G401.6 (cell line): ENCODE measurements at regions not wholly inside any gene's neighbourhood (a gene's known extent, or its start where the extent isn't known, plus 50 kb on each side); places are given as distances from the start of the nearest gene placed in this dataset.
A peak's percentile ranks its signal among the peaks of the same experiment; 100 is the strongest.
"Not testable (repeated sequence)": the region's sequence is repeated elsewhere in the genome, so short reads cannot be mapped to it uniquely, and the experiment has no call there.

Experiments used
- FAIRE-seq: peaks from 2 replicates; lab custom pipeline; 2012; peaks lifted over from hg19 to GRCh38; lab: Jason Lieb, UNC

DNA sequence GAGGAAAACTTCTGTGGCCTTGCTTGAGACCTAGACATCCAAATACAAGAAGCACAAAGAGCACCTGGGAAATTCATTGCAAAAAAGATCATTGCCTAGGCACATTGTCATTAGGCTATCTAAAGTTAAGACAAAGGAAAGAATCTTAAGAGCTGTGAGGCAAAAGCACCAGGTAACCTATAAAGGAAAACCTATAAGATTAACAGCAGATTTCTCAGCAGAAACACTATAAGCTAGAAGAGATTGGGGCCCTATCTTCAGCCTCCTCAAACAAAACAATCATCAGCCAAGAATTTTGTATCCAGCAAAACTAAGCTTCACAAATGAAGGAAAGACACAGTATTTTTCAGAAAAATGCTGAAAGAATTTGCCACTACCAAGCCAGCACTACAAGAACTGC lies 1003.3 kb downstream of the XPNPEP1 start:
- not testable (repeated sequence) for FAIRE-seq

DNA sequence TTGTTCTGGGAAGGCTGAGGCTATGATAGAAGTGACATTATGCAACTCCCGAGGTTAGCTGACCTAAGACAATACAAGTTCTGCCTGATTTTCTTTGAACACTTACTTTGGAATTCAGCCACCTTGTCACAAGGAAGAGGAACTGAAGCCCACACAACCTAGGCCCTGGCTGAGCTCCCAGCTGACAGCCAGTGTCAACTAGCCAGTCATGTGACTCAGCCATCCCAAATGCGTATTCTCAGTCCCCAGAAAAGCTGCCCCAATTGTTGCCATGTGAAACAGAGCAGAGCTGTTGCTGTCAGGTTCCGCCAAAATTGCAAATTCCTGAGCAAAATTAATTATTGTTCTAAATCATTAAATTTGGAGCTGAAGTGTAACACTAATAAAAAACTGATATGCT lies 1010.0 kb downstream of the XPNPEP1 start:
- no peak for FAIRE-seq

DNA sequence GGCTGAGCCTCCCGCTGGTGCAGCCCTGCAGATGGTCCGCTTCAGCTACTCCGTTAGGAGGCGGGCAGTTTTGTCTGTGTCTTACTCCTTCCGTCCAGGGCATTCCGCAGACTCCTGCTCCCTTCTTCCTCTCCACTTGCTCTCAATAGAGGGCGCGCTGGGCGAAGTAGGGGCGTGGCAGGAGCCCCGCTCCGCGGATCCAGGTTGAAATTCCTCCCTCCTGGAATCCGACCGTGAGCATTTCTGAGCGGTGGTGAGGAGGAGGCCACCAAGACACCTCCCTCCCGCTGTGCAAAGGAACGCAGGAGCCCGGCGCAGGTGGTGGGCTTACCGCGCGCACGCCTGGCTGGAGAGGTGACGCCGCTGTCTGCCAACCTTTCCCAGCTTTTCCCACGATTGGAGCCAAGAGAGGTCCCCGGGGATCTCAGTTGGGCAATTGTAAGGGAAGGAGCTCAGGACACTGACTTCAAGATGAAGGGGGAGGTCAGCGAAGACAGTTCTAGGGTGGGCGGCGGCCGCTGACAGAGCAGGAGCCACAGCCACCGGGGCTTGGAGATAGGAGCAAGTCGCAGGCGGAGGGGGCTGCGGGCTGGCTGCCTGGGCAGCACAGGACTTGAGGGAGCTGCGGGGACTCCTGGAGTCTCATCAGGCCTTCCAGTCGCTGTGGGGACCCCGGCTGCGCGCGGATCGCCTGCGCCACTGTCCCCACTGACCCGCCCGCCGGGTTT lies 1011.3 kb downstream of the XPNPEP1 start:
- FAIRE-seq, result peak; percentile 28

DNA sequence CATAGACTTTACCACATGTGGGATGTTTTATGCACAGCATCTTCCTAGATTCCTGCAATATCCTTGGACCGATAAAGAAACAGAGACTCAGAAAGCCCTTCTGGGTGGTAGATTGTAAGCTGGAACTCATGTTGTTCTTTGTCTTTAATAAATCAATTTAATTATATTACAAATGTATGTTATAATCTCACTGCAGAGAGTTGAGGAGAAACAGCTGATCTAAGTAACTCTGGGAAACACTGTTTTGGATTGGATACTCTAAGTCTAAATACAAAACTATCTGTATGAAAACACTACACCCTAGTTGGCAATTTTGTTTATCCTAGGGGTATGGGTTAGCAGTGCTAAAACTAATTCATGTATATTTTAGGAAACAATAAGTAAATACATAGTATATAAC lies 1015.2 kb downstream of the XPNPEP1 start:
- no peak for FAIRE-seq

DNA sequence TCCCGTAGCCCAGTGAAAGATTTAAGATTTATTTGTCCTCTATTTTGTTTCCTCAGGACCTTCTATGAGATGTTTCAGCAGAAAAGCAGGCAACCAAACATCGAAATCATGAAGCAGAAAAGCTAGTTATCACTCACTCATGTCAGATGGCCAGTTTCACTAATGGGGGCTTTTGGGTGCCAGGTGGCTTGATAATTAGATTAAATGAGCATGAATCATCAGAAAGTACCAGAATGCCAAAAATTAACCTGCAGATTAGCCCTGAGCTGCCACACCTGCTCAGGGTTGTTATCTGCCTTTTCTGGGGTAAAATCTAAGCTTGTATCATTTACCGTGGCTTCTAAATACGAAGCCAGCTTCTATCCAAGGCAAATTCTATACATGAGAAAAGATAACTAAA lies 1017.5 kb downstream of the XPNPEP1 start:
- FAIRE-seq, result no peak

DNA sequence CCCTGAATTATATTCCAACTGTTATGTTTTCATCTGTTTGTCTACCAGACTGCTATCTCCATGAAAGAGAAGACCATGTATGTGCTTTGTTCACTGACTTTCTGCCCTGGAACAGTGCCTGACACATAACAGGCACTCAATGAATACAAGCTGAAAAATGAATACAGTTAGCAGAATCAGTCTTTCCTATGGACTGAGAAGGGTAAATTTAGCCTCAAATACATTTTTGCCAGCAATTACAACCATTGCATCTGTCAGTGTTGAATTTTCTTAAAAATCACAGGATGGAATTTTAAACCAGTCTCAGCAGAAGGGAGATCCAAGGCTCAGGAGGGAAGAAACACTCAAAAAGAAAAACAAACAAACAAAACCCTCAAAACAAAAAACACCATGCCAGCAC lies 1018.1 kb downstream of the XPNPEP1 start:
- no peak for FAIRE-seq

DNA sequence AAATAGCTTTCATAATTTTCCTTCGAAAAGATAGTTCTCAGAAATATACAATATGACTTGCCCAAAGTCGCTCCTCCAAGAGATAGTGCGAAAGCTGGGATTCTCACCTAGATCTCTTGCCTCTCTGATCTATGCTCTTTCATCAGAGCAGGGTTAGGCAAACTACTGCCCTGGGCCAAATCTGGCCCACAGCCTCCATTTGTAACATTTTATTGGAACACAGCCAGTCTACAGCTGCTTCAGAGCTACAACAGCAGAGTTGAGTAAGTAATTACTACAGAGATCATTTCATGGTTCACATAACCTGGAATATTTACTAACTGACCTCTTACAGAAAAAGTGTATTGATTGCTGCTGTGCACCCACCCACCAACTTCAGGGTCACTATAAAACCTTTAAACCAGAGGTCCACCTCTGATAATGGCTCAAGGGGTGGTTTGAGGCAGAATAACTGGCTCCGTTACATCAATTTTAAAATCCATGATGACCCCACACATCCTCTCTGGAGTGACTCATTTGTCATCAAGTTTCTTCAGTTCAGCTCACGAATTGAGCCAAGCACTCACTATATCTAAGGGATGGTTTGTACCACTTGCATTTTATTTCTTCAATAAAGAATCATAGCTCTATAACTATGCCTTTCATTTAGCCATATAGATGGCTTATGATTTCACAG lies 1019.0 kb downstream of the XPNPEP1 start:
- FAIRE-seq, result no peak

DNA sequence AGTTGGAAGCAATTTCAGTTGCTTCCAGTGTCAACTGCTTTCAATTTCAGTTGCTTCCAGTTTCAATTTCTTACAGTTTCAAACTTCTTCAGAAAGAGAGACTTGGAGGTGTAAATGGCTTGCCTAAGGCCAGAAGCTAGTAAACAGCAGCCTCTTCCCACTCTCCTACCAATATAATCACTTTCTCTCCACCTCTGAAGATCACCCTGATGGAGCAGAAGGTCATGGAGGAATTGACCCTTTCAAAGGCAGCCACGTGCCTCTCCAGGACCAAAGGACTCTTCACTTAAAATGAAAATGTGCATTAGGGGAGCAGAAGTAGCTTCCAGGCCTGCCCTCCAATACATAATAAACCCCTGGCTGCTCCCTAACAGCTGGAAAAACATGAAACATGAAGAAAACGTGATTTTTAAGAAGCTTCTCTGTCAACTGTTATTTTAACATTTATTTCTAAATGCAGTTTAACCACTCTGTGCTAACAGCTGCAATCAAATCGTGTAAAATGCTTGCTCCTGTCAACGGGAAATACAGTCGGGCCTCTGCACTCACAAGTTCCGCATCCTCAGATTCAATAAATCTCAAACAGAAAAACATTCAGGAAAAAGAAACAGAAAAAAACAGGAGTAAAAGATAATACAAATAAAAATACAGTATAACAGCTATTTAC lies 1020.6 kb downstream of the XPNPEP1 start:
- FAIRE-seq, result no peak

DNA sequence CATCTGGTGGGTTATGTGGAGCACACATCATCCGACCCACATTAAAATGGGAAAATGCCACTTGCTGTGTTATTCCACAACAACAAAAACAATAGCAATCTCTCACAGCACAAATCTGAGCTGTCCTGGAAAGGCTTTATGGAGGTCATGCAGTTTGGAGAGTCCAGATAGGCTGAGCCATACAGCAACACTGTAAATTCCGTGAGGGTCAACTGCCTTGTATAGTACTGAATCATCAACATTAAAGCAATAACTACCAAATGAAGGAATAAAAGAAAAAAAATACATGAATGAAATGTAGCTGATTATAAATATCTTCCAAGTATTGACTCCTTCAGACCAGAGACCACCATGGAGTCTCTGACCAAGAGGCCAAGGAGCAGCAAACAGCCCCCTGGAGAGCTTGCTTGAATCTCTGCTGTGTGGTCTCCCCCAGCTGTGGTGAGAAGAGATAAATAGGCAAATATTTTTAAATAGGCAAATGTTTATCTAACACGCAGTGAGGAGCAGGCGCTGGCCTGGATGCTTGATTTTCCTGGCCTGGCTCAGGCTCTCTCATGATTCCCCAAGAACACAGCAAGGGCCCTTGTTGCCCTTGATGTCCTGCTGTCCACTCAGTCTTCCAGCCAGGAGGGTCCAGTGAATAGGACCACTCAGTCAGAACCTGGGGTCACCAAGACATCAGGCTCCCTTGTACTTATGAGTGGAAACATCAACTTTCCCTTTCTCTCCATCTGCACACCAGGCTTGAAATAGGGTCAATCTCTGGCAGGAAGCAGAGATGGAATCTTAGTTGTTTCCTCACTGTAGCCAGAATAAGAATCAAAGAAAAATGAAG lies 1021.3 kb downstream of the XPNPEP1 start:
- FAIRE-seq, result no peak

DNA sequence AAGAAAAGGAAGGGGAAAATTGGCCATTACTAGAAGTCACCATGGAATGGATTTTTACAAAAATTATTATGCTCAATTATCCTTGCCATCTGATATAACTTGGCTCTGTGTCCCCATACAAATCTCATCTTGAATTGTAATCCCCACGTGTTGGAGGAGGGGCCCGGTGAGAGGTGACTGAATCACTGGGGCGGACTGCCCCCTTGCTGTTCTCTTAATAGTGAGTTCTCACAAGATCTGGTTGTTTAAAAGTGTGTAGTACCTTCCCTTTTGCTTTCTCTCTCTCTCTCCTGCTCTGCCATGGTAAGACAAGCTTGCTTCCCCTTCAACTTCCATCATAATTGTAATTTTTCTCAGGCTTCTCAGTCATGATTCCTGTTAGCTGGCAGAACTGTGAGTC lies 1023.6 kb downstream of the XPNPEP1 start:
- FAIRE-seq, result no peak

DNA sequence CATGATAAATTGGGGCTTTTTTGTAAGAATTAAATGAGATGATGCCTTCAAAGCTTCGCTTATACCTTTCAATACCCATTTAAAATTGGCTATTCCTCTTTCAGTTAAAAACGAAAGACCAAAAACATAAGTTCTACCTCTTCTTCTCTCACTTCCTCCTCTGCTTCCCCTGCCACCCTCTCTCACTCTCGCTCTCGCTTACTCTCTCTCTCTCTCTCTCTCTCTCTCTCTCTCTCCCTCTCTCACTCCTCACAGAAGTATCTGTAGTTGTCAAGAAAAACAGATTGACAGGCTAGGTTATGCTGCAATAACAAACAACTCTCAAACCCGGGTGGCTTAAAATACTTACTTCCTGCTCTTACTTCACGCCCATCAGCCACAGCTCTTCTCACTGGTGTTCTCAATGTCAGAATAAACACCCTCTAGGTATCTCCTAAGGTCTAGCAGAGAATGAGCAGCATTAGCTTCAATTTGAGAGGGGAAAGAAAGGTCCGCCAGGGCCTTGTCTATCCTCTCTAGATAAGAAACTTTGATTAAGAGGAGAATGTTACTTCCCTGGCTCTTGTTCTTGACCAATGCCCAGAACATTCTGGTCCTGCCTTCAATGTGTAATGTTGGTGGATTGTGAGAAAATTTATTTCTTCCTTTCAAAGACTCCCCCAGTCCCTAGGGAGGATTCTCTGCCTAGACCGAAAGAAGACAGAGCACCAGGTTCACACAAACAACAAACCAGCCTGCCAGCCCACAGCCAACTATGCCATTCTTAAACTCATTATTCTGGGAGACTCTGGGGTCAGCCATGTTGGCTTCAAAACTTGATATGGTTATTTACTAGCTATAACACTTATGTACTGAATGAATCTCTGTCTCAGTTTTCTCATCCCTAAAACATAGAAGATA lies 1028.7 kb downstream of the XPNPEP1 start:
- no peak for FAIRE-seq

DNA sequence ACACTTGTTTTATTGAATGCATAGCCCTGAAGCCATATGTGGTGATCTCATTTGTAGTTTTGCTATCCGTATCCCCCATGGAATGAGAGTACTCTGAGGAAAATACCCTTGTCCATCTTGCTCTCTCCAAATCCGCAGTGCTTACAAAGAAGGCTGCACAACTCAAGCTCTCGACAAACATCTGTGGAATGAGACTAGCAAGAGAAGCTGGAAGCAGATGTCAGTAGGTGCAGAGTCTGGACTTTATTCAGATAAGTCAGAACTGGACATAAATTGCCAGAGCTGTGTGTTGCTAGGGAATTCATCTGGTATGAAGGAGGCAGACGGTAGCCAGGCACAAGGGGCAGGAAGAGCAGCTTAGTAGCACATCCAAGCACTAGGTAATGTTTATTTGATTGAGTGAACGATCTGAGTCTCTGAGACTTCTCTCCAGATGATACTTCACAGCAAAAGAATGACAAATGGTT lies 1046.2 kb downstream of the XPNPEP1 start:
- FAIRE-seq, result no peak

DNA sequence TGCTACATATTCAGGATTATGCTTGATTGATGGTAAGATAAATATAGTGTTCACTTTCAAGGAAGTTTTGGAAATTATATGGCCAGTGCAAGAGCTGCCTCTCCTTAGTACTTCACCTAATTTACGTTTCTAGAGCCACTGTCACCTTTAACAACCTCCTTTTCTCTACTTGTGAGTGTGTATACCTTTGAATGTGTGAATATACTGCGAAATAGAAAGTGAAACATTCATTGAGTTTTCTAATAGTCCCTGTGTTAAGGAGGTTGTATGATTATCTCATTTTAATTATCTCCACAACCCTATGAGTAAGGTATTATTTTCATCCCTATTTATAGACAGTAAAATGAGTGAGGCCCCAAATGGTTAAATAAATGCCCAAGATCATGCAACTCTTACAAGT lies 1050.5 kb downstream of the XPNPEP1 start:
- no peak for FAIRE-seq

DNA sequence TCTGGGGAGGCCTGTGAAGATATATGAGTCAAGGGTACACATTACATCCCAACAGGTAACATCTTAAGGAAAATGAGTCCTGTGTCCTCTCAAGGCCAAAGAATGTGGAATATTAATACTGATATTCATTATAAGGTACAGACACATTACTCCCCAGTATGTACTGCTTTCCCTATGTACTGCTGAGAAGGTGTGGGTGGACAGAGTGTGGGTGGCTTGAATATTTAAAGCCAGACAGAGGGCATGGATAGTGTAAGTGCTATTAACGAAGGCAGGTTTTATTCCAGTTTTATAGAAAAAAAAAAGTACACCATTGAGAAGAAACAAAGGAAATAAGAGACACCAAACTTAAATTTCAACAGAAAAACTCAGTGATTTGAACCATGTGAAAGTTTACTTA lies 1054.4 kb downstream of the XPNPEP1 start:
- FAIRE-seq, result no peak

DNA sequence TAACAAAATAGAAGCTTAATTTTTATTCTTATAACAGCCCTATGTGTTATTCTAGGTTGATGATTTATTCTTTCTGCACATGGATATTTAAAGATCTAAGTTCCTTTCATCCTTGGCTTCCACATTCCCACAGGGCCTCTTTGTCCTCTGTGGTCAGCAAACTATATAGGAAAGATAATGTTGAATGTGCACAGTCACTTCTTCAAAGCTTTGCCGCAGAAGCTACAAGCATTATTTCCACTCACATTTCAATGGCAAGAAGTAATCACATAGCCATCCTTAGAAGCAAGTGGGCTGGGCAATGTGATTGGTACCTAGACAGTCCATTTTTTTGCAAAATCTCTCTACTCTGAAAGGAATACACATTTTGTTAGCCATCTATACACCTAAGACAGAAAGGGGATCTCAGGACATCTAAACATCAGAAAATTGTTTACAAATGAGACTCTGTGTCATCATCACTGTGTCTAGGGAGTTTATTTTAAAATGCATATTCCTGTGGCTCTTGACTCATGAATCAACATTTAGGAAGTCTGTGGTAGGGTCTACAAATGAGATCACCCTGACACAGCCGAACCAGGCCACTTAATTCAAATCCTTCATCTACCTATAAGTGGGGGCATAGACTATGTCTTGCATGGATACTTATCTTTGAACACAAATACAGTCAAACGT lies 1060.5 kb downstream of the XPNPEP1 start:
- FAIRE-seq, result no peak

DNA sequence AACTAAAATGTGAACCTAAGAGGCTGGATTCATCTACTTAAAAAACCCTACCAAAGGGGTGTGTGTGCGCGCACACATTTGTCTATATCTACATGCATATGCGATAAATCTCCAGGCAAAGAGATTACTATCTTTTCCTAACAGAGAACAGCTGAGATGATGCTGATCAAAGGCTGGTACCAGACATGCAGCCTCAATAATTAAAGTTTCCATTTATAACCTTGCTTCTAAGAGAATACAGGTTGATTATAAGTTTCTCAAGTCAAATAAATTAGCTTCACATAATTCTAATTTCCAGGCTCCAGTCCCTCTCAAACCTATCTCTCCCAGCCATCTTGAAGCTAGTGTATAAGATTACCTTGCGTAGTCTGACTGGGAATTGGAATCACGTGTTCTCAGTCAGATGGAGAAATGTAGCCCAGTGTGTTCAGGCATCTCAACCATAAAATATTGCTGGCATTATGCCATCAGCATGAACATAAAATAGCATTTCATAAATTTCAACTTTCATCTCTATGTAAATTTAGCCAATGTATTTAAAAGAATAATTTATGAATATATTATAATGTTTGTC lies 1062.0 kb downstream of the XPNPEP1 start:
- no peak for FAIRE-seq

DNA sequence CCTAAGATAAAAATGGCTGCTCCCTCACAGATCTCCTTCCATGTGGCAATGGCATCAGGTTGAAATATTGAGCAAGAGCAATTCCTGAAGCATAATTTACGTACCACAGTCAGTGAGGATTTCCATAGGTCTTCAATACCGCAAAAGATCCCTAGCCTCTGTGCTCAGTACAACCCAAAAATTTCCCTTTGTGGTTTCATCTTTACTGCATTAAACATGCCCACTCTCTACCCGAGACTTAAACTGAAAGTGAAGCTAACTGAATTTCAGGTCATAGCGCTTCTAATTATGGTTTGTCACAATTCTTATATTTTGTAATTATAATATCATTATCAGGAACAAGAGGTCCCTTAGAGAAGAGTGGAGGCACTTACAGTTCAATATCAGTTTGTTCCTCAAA lies 1071.1 kb downstream of the XPNPEP1 start:
- FAIRE-seq, result no peak

DNA sequence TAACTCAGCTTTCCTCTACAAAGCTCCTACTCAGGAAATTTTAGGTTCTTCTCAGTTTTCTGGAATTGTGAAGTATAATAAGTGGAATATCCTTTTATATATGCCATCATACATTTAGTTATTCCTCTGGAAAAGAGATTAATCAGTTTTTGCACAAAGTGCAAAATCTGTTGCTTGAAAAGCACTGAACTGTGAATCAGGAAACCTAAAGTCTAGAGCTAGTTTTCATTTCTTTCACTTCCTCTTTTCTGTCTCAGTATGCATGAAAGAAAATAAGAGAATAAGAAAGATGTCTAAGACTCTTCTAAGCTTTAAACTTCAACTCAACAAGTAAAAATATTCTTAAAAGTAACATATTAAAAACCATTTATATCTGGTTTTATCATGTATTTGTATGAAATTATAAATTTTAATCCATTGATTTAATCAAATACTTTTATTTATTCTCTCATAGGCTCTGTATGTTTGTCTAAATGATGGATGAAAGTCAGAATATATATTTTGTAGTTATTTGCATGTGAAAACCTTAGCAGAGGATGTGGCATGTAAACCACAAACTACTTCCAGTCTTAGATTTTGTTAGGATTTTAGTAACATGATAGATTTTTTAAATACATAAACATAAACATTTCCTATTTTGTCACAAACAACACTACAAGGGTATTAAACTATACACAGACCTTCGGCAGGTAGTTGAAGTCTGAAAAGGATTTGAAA lies 1073.0 kb downstream of the XPNPEP1 start:
- peak; percentile 85 for FAIRE-seq

DNA sequence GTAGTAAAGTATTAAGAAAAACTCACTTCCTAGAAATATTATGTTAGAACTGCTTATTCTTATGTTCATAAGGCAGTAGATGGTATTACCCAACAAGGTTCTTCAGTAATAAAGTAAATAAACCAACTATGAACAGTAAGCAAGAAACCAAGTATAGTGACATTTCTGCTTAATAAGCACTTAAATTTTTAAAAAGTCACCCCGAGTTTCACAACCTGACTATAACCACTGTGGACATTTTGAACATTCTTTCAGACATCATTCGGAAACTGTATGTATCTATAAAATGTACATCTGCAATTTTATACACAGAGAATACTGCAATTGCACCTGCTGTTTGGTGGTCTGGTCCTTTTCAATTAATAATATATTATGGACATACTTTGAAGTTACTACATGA lies 1073.6 kb downstream of the XPNPEP1 start:
- no peak for FAIRE-seq

DNA sequence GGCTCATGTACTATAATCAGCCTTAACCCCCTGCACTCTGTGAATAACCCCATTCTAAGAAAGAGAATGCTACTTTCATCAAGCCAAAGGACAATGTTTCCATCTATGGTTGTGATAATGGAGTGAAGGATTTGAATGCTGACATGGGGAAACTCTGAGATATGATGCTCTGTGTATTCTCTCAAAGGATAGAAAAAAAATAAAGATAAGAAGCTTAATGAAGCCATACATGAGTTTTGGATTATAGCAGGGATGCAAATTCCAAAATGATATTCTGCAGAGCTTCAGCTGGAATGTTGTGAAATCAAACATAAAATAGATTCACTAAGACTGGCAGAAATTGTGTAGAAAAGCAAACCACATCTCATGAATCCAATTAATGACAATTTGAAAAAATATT lies 1074.1 kb downstream of the XPNPEP1 start:
- FAIRE-seq, result no peak
